NCI-H1417 treated with DMSO at 0.1 percent for 48 hours (cell line): ENCODE measurements at regions not wholly inside any gene's neighbourhood (a gene's known extent, or its start where the extent isn't known, plus 50 kb on each side); places are given as distances from the start of the nearest gene placed in this dataset.

Experiments
- DNase-seq: peaks from one replicate; lab custom pipeline; 2025; lab: John Stamatoyannopoulos, UW

GRCh38 chr10:89887406-89887805, 186.0 kb downstream of the KIF20B start:
- no peak for DNase-seq

- DNase-seq: no peak
These were observed 186.4 kb downstream of the KIF20B start for GRCh38 chr10:89887830-89888229.

GRCh38 chr10:89888321-89889070, 187.1 kb downstream of the KIF20B start:
- DNase-seq: no peak

- no peak for DNase-seq
These were observed 188.2 kb downstream of the KIF20B start for GRCh38 chr10:89889606-89890005.

GRCh38 chr10:89891006-89891535, 189.7 kb downstream of the KIF20B start:
- no peak for DNase-seq

GRCh38 chr10:89894051-89894450, 192.7 kb downstream of the KIF20B start:
- DNase-seq: no peak

GRCh38 chr10:89900554-89900953, 199.2 kb downstream of the KIF20B start:
- DNase-seq: no peak

- no peak for DNase-seq
These were observed 200.5 kb downstream of the KIF20B start for GRCh38 chr10:89901895-89902294.

GRCh38 chr10:89904755-89905154, 203.4 kb downstream of the KIF20B start:
- no peak for DNase-seq

- DNase-seq: no peak
These were observed 208.4 kb downstream of the KIF20B start for GRCh38 chr10:89909752-89910151.

- DNase-seq: no peak
These were observed 213.6 kb downstream of the KIF20B start for GRCh38 chr10:89915021-89915420.

GRCh38 chr10:89915968-89916367, 214.6 kb downstream of the KIF20B start:
- DNase-seq: no peak

- no peak for DNase-seq
These were observed 215.3 kb downstream of the KIF20B start for GRCh38 chr10:89916468-89917215.

GRCh38 chr10:89921403-89921802, 220.0 kb downstream of the KIF20B start:
- no peak for DNase-seq

GRCh38 chr10:89923661-89924060, 222.3 kb downstream of the KIF20B start:
- DNase-seq: no peak

GRCh38 chr10:89924261-89924660, 222.9 kb downstream of the KIF20B start:
- DNase-seq: no peak

- no peak for DNase-seq
These were observed 225.3 kb downstream of the KIF20B start for GRCh38 chr10:89926736-89927135.

- DNase-seq: peak; percentile 0
These were observed 228.1 kb downstream of the KIF20B start for GRCh38 chr10:89929282-89930026.

- DNase-seq: no peak
These were observed 236.1 kb downstream of the KIF20B start for GRCh38 chr10:89937494-89937893.

GRCh38 chr10:89940076-89940475, 238.7 kb downstream of the KIF20B start:
- no peak for DNase-seq

- no peak for DNase-seq
These were observed 240.8 kb downstream of the KIF20B start for GRCh38 chr10:89942217-89942616.

GRCh38 chr10:89944138-89944537, 242.7 kb downstream of the KIF20B start:
- no peak for DNase-seq

GRCh38 chr10:89946106-89946505, 244.7 kb downstream of the KIF20B start:
- no peak for DNase-seq
